Nephron (organoid): ENCODE measurements at regions not wholly inside any gene's neighbourhood (a gene's known extent, or its start where the extent isn't known, plus 50 kb on each side); places are given as distances from the start of the nearest gene placed in this dataset.
"Not testable (repeated sequence)": the region's sequence is repeated elsewhere in the genome, so short reads cannot be mapped to it uniquely, and the experiment has no call there.

Experiments
- H3K27ac Mint-ChIP-seq, 3 experiments: 2 replicates each; pipeline ENCODE4 v1.8.0; 2020; ENCODE audit warnings: mixed read lengths in 3 of 3, mild to moderate bottlenecking in 2 of 3, moderate library complexity in 1 of 3
- H3K27me3 Mint-ChIP-seq: 2 replicates; pipeline ENCODE4 v1.8.0; 2021; ENCODE audit warnings: low read depth, mild to moderate bottlenecking, moderate library complexity, mixed read lengths
- H3K36me3 Mint-ChIP-seq: 2 replicates; pipeline ENCODE4 v1.8.0; 2020; ENCODE audit warnings: low read depth, mixed read lengths
- H3K4me1 Mint-ChIP-seq: 2 replicates; pipeline ENCODE4 v1.8.0; 2020; ENCODE audit warnings: mixed read lengths
- H3K4me3 Mint-ChIP-seq, 3 experiments: 2 replicates each; pipeline ENCODE4 v1.8.0; 2020; ENCODE audit warnings: mild to moderate bottlenecking in 3 of 3, mixed read lengths in 3 of 3, moderate library complexity in 2 of 3
- H3K9me3 Mint-ChIP-seq: 2 replicates; pipeline ENCODE4 v1.8.0; 2020; ENCODE audit warnings: mixed read lengths
- CTCF ChIP-seq, 3 experiments: fragments of 200-600 bp; sonication (generic); IDR thresholded peaks; one replicate each; pipeline ENCODE4 v1.5.0; 2021; ENCODE audit warnings: antibody characterized with exemption in 3 of 3; ENCODE audit not compliant: unreplicated experiment in 3 of 3

DNA sequence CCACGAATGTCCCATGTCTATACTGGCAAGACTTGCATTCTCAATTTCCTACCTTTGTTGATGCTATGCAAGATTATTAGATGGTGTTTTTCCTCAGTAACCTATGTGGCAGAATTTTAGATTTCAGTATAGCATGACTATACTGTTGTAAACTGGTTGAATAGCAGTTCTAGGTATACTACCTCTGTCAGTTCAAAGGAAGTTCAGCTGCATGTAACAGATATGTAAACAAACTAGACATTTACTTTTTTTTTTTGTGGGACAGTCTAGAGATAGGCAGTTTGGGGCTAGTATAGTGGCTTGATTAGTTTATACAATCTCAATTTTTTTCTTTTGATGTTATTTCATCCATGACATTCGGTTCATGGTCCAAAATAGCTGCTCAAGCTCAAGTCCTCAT, 97.6 kb upstream of the GRIN3A start:
- Mint-ChIP-seq H3K4me1 (no peaks in the 10 kb centered on the region), H3K27me3 (no peaks in the 10 kb centered on the region), H3K9me3 (peaks cover 8% of the 10 kb centered on the region), H3K36me3 (no peaks in the 10 kb centered on the region), H3K4me3 (no peak overlapping the region), H3K27ac (no peak overlapping the region)
- TF ChIP-seq CTCF (IDR thresholded peaks at IDR 0.05; ENCODE audit: unreplicated experiment in 3 of 3), result no peak

- no peaks in the 10 kb centered on the region for H3K4me1 Mint-ChIP-seq
- H3K27me3 Mint-ChIP-seq, result no peaks in the 10 kb centered on the region
- H3K9me3 Mint-ChIP-seq, result no peaks in the 10 kb centered on the region
- H3K27ac Mint-ChIP-seq, result no peak overlapping the region
- H3K4me3 Mint-ChIP-seq, result no peak overlapping the region
- no peak for TF ChIP-seq CTCF (IDR thresholded peaks at IDR 0.05; ENCODE audit: unreplicated experiment in 3 of 3)
- H3K36me3 Mint-ChIP-seq, result no peaks in the 10 kb centered on the region
These were observed 94.0 kb upstream of the GRIN3A start for GRCh38 chr9:101832486-101832885.

DNA sequence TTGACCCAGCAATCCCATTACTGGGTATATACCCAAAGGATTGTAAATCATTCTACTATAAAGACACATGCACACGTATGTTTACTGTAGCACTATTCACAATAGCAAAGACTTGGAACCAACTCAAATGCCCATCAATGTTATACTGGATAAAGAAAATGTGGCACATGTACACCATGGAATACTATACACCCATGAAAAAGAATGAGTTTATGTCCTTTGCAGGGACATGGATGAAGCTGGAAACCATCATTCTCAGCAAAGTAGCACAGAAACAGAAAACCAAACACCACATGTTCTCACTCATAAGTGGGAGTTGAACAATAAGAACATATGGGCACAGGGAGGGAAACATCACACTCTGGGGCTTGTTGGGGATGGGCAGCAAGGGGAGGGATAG, 83.0 kb upstream of the GRIN3A start:
- H3K27ac Mint-ChIP-seq, H3K4me3 Mint-ChIP-seq, H3K36me3 Mint-ChIP-seq, H3K27me3 Mint-ChIP-seq, H3K4me1 Mint-ChIP-seq: not testable (repeated sequence)
- peaks cover 22% of the 10 kb centered on the region for H3K9me3 Mint-ChIP-seq

DNA sequence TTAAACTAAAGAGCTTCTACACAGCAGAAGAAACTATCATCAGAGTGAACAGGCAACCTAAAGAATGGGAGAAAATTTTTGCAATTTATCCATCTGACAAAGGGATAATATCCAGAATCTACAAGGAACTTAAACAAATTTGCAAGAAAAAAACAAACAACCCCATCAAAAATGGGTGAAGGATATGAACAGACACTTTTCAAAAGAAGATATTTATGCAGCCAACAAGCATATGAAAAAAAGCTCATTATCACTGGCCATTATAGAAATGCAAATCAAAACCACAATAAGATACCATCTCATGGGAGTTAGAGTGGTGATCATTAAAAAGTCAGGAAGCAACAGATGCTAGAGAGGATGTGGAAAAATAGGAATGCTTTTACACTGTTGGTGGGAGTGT, 82.5 kb upstream of the GRIN3A start:
- not testable (repeated sequence) for H3K27ac Mint-ChIP-seq, H3K27me3 Mint-ChIP-seq, H3K4me3 Mint-ChIP-seq, H3K4me1 Mint-ChIP-seq, H3K36me3 Mint-ChIP-seq
- peaks cover 26% of the 10 kb centered on the region for H3K9me3 Mint-ChIP-seq

GRCh38 chr9:101814064-101814463, 75.6 kb upstream of the GRIN3A start:
- no peak overlapping the region for H3K27ac Mint-ChIP-seq
- no peak for TF ChIP-seq CTCF (IDR thresholded peaks at IDR 0.05; ENCODE audit: unreplicated experiment in 3 of 3)
- no peaks in the 10 kb centered on the region for H3K27me3 Mint-ChIP-seq
- H3K36me3 Mint-ChIP-seq, result no peaks in the 10 kb centered on the region
- H3K4me3 Mint-ChIP-seq, result no peak overlapping the region
- no peaks in the 10 kb centered on the region for H3K4me1 Mint-ChIP-seq
- peaks cover 14% of the 10 kb centered on the region for H3K9me3 Mint-ChIP-seq

DNA sequence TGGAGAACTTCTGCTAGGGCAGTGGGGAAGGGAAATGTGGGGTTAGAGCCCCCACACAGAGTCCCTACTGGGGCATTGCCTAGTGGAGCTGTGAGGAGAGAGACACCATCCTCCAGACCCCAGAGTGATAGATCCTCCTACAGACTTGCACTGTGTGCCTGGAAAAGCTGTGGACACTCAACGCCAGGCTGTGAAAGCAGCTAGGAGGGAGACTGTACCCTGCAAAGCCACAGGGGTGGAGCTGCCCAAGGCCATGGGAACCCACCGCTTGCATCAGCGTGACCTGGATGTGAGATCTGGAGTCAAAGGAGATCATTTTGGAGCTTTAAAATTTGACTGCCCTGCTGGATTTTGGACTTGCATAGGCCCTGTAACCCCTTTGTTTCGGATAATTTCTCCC, 69.4 kb upstream of the GRIN3A start:
- H3K27me3 Mint-ChIP-seq, H3K9me3 Mint-ChIP-seq, H3K27ac Mint-ChIP-seq, H3K36me3 Mint-ChIP-seq, H3K4me3 Mint-ChIP-seq, H3K4me1 Mint-ChIP-seq: not testable (repeated sequence)

- Mint-ChIP-seq H3K36me3 (no peaks in the 10 kb centered on the region), H3K27ac (no peak overlapping the region), H3K27me3 (no peaks in the 10 kb centered on the region), H3K9me3 (no peaks in the 10 kb centered on the region), H3K4me3 (no peak overlapping the region), H3K4me1 (no peaks in the 10 kb centered on the region)
- TF ChIP-seq CTCF (IDR thresholded peaks at IDR 0.05; ENCODE audit: unreplicated experiment in 3 of 3), result no peak
These were observed 57.6 kb upstream of the GRIN3A start for GRCh38 chr9:101796044-101796443.

GRCh38 chr9:101795147-101795546, 56.7 kb upstream of the GRIN3A start:
- no peaks in the 10 kb centered on the region for H3K9me3 Mint-ChIP-seq
- H3K4me3 Mint-ChIP-seq, result no peak overlapping the region
- H3K27ac Mint-ChIP-seq, result no peak overlapping the region
- H3K4me1 Mint-ChIP-seq, result no peaks in the 10 kb centered on the region
- H3K36me3 Mint-ChIP-seq, result no peaks in the 10 kb centered on the region
- no peak for TF ChIP-seq CTCF (IDR thresholded peaks at IDR 0.05; ENCODE audit: unreplicated experiment in 3 of 3)
- H3K27me3 Mint-ChIP-seq, result no peaks in the 10 kb centered on the region
